GM12892 (cell line): ENCODE measurements at regions not wholly inside any gene's neighbourhood (a gene's known extent, or its start where the extent isn't known, plus 50 kb on each side); places are given as distances from the start of the nearest gene placed in this dataset.

Experiments
- POLR2A ChIP-seq: IDR thresholded peaks from 2 replicates; pipeline ENCODE4 v1.6.1; 2011; ENCODE audit warnings: low read depth, low read length, control low read depth
- POLR2AphosphoS5 ChIP-seq: IDR thresholded peaks from 2 replicates; pipeline ENCODE4 v1.6.1; 2011; ENCODE audit warnings: low read depth, low read length, control low read depth
- TAF1 ChIP-seq: IDR thresholded peaks from 2 replicates; pipeline ENCODE4 v1.6.1; 2011; ENCODE audit warnings: low read depth, mild to moderate bottlenecking, control low read depth, low read length, borderline replicate concordance

GRCh38 chr4:4919927-4920326 is 60.5 kb downstream of the MSX1 start:
- TF ChIP-seq TAF1: no peak
- TF ChIP-seq POLR2A: no peak
- no peak for TF ChIP-seq POLR2AphosphoS5
